T-helper 2 cell treated with Interferon-gamma antibody and Interleukin-4, amounts not matched to agents 5 μg/mL and 100 μg/mL, for 36 hours (primary cell): ENCODE measurements at regions not wholly inside any gene's neighbourhood (a gene's known extent, or its start where the extent isn't known, plus 50 kb on each side); places are given as distances from the start of the nearest gene placed in this dataset.
"Not testable (repeated sequence)": the region's sequence is repeated elsewhere in the genome, so short reads cannot be mapped to it uniquely, and the experiment has no call there.

Experiments
- DNase-seq: peaks from one replicate; pipeline ENCODE4 v3.0.0; 2021; ENCODE audit warnings: low spot score
- H3K27ac Mint-ChIP-seq: one replicate; pipeline ENCODE4 v1.8.0; 2021; ENCODE audit warnings: mild to moderate bottlenecking, mixed read lengths
- H3K27me3 Mint-ChIP-seq: one replicate; pipeline ENCODE4 v1.8.0; 2021; ENCODE audit warnings: low read depth, mixed read lengths
- H3K36me3 Mint-ChIP-seq: one replicate; pipeline ENCODE4 v1.8.0; 2021; ENCODE audit warnings: low read depth, mixed read lengths
- H3K4me1 Mint-ChIP-seq: one replicate; pipeline ENCODE4 v1.8.0; 2021; ENCODE audit warnings: low read depth, mixed read lengths
- H3K4me3 Mint-ChIP-seq: one replicate; pipeline ENCODE4 v1.8.0; 2022; ENCODE audit warnings: mild to moderate bottlenecking, moderate library complexity, mixed read lengths
- H3K9me3 Mint-ChIP-seq: one replicate; pipeline ENCODE4 v1.8.0; 2021; ENCODE audit warnings: mixed read lengths

DNA sequence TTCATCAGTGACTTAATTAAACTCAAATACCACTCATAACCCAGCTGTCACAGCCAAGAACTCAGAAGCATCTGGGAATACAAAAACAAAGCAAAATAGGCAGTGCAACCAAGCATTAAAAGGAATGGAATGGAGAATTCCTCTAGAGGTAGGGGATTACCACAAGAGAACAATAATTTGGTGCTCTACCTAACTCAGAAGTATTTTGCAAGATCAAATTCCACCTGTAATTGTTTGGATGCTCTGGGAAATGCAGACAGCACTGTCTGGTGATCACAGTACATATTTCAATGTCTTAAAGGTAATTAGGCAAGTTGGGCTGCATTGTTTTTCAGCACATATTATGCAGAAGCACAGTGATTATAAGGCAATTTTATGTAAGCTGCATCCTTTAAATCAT is 547.5 kb downstream of the TRAM1L1 start:
- no peaks in the 10 kb centered on the region for H3K27me3 Mint-ChIP-seq
- H3K27ac Mint-ChIP-seq = no peak overlapping the region
- DNase-seq = no peak
- no peaks in the 10 kb centered on the region for H3K4me1 Mint-ChIP-seq
- no peak overlapping the region for H3K4me3 Mint-ChIP-seq
- no peaks in the 10 kb centered on the region for H3K9me3 Mint-ChIP-seq
- H3K36me3 Mint-ChIP-seq = no peaks in the 10 kb centered on the region

DNA sequence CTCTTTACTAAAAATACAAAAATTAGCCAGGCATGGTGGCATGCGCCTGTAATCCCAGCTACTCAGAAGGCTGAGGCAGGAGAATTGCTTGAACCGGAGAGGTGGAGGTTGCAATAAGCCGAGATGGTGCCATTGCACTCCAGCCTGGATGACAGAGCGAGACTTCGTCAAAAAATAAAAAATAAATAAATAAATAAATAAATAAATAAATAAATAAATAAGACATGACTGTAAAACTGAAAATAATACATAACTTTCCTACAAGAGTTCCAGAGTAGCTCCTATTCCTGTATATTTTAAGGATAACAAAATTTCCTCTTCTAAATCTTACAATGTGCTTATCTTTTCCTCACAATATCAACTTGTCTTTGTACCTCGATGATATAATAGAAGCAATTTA is 549.4 kb downstream of the TRAM1L1 start:
- not testable (repeated sequence) for H3K9me3 Mint-ChIP-seq, H3K4me1 Mint-ChIP-seq, DNase-seq, H3K27ac Mint-ChIP-seq, H3K27me3 Mint-ChIP-seq, H3K4me3 Mint-ChIP-seq, H3K36me3 Mint-ChIP-seq

DNA sequence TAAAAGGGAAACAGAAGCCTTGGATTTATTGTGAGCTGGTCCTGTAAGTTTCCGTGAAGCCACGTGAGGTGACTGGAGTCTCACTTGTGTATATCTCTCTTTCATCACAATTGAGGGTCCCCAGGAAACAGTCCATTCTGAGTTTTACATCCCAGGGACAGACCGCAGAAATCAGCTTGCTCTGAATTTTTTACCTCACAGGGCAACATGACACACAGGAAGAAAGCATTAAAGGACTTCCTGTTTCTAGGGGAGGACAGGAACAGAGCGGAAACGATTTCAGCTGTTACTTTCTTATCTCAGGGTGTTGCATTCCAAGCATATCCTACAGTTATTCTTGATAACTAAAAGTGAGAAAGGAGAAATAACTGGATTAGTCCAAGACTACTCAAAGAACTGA is 553.5 kb downstream of the TRAM1L1 start:
- no peak overlapping the region for H3K27ac Mint-ChIP-seq
- no peaks in the 10 kb centered on the region for H3K9me3 Mint-ChIP-seq
- peaks cover 3% of the 10 kb centered on the region for H3K4me1 Mint-ChIP-seq
- no peaks in the 10 kb centered on the region for H3K36me3 Mint-ChIP-seq
- DNase-seq = no peak
- H3K27me3 Mint-ChIP-seq = no peaks in the 10 kb centered on the region
- H3K4me3 Mint-ChIP-seq = no peak overlapping the region

DNA sequence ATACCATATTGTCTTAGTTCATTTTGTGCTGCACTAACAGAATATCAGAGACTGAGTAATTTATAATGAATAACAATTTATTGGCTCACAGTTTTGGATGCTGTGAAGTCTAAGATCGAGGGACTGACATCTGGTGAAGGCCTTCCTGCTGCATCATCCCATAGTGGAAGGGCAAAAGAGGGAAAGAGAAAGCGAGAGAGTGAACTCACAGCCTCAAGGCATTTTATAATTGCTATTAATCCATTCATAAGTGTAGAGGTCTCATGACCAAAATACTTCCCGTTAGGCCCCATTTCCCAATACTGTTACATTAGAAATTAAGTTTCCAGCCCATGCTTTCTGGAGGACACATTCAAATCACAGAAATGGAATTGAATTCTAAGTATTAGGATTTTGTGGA is 554.4 kb downstream of the TRAM1L1 start:
- Mint-ChIP-seq H3K27me3 (no peaks in the 10 kb centered on the region), H3K4me1 (peaks cover 3% of the 10 kb centered on the region), H3K27ac (no peak overlapping the region), H3K36me3 (no peaks in the 10 kb centered on the region), H3K9me3 (no peaks in the 10 kb centered on the region), H3K4me3 (no peak overlapping the region)
- no peak for DNase-seq

DNA sequence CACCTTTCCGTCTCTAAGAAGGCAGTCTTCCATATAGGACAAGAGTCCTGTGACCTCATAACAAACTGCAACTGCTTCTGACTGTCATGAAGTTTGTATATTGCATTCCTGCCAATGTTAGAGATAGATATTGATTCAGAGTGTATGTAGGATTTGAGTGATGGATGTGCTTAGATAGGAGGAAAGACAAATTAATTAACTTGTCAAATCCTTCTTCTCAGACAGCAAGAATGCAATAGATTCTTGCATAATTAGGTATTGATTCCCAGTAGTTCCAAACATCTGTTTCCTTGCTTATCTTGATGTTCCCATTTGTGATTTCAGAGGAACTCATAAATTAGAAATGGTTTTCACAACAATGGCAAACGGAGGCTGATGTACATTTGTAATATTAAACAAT is 555.3 kb downstream of the TRAM1L1 start:
- peaks cover 3% of the 10 kb centered on the region for H3K4me1 Mint-ChIP-seq
- no peak overlapping the region for H3K27ac Mint-ChIP-seq
- H3K36me3 Mint-ChIP-seq = no peaks in the 10 kb centered on the region
- no peaks in the 10 kb centered on the region for H3K27me3 Mint-ChIP-seq
- H3K9me3 Mint-ChIP-seq = no peaks in the 10 kb centered on the region
- H3K4me3 Mint-ChIP-seq = no peak overlapping the region
- DNase-seq = no peak

DNA sequence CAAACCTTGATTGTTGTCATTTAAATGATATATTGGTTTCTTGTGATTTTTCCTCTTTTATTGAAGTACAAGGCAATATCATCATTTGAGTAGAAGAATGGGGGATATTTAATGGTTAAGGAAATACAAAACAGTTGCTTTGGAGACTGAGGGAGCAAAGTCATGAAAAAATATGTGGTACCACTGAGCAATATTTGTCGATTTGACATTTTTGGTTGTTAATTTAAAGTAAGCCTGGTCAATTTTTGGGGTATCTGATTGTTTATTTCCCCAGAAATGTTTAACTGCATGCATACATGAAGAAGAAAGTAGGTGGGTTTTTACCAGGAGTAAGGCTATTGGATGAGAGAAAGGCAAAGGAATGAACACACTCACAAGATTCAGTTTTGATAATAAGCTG is 556.2 kb downstream of the TRAM1L1 start:
- peaks cover 3% of the 10 kb centered on the region for H3K4me1 Mint-ChIP-seq

DNA sequence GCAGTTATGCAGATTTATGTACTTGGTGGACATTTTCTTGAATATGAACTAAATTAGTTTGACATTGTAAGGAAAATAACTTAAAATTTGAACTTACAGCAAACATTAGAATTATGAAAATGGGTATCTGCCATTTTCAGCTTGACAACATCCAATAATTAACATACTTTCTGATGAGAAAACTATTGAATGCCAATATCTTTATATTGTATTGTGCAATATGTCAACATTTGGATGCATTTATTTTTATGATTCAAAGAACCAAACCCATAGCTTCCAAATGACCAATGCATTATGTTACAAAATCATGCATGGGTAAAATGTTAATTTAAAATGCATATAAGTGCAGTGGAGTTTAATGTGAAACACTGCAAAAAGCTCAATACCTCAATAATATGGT is 562.5 kb downstream of the TRAM1L1 start:
- no peak overlapping the region for H3K27ac Mint-ChIP-seq

More for the DNA sequence above, 556.2 kb downstream of the TRAM1L1 start:
- H3K9me3 Mint-ChIP-seq = no peaks in the 10 kb centered on the region
- H3K36me3 Mint-ChIP-seq = no peaks in the 10 kb centered on the region
- H3K4me3 Mint-ChIP-seq = no peak overlapping the region
- H3K27me3 Mint-ChIP-seq = no peaks in the 10 kb centered on the region
- DNase-seq = no peak
- H3K27ac Mint-ChIP-seq = no peak overlapping the region

DNA sequence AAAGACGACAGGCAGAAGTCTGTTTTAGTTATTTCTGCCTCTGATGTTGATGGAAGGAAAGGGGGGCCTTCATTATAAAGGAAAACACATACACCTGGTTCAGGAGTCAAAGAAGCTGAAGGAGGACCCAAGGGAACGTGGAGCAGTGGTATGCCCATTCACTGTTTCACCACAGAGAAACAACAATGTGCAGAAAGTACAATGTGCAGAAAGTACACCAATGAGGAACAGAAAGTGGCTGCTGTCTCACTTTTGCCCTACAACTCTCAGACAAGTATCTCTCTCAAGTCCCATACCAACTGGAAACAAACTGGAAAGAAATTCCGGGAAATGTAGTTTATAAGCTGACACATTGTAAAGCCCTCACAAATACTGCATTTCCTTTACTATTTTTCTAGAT is 564.5 kb downstream of the TRAM1L1 start:
- H3K4me3 Mint-ChIP-seq = no peak overlapping the region
- no peak overlapping the region for H3K27ac Mint-ChIP-seq
- H3K4me1 Mint-ChIP-seq = no peaks in the 10 kb centered on the region
- DNase-seq = no peak
- no peaks in the 10 kb centered on the region for H3K36me3 Mint-ChIP-seq
- H3K27me3 Mint-ChIP-seq = no peaks in the 10 kb centered on the region
- peaks cover 8% of the 10 kb centered on the region for H3K9me3 Mint-ChIP-seq

More for the DNA sequence above, 562.5 kb downstream of the TRAM1L1 start:
- Mint-ChIP-seq H3K36me3 (no peaks in the 10 kb centered on the region), H3K4me3 (no peak overlapping the region), H3K9me3 (peaks cover 8% of the 10 kb centered on the region), H3K27me3 (no peaks in the 10 kb centered on the region), H3K4me1 (no peaks in the 10 kb centered on the region)
- no peak for DNase-seq

DNA sequence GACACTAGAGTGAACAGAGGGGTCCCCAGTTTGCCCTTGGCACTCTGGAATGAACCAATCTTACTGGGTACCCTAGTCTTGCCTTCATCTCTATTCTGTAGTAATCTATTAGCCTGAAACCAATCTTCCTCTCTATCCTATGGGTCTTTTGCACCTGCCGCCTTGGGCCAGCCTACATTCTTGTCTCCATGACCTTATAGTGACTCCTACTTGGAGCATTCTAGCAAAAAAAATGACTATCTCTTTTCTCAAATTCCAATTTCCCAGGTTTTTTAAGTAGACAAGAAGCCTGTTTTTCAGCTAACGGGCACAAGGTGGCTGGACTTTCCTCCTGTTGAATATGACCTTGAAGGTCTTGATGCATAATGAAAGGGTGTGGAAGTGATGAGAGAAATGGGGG is 568.7 kb downstream of the TRAM1L1 start:
- Mint-ChIP-seq H3K27me3 (no peaks in the 10 kb centered on the region), H3K27ac (no peak overlapping the region), H3K36me3 (no peaks in the 10 kb centered on the region), H3K4me3 (no peak overlapping the region), H3K4me1 (no peaks in the 10 kb centered on the region), H3K9me3 (peaks cover 8% of the 10 kb centered on the region)
- DNase-seq = no peak

DNA sequence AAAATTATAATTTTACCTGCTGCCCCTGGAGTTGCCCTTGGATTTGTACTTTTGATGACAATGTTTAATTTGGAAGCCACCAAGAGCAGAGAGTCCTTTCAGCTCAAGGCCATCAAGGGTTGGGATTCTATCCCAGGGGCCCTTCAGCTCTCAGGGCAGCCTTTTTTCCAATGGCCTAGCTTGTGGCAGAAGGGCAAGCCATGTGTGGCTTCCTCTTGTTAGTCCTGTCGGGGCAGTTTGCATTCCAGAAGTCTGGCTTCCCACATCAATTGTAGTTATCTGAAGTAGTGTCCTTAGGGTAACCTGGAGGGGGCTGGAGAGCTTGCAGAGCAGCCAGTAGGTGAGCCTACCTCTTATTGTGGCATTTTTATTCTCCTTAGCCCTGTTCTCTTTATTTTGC is 569.4 kb downstream of the TRAM1L1 start:
- Mint-ChIP-seq H3K27ac (no peak overlapping the region), H3K9me3 (peaks cover 8% of the 10 kb centered on the region), H3K27me3 (no peaks in the 10 kb centered on the region), H3K4me1 (no peaks in the 10 kb centered on the region), H3K4me3 (no peak overlapping the region), H3K36me3 (no peaks in the 10 kb centered on the region)
- DNase-seq = no peak

DNA sequence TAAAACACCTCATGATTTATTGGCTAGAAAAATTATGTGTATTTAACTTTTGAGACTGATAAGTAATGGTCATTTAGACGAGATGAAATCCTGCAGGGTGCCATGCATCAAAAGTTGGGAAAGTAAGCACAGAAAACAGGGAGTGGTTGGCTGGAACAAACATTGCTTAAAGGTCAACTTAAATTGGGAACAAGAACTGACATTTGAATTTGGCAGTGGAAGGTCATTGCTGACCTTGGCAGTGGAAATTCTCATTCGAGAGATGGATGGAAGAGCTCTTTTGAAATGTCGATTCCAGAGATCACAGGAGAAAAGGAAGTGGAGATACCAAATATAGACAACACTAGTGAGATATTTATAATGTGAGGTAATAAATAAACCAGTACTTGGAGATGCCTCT is 572.8 kb downstream of the TRAM1L1 start:
- H3K36me3 Mint-ChIP-seq = no peaks in the 10 kb centered on the region
- DNase-seq = no peak

DNA sequence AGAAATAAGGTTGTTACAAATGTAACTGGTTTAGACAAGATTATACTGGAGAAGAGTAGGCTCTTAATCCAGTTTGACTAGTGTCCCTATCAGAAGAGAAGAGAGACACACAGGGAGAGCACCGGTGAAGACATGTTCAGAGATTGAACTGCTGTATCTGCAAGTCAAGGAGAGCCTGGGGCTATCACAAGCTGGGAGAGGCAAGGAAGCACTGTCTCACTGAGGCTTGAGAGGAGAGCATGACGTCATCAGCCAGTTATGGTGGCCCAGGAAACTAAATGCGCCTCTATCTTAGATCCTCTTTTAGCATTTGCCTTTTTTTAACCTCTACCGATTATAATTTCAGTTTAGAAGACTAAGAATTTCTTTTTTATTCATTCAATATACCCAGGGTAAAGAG is 583.4 kb downstream of the TRAM1L1 start:
- no peak overlapping the region for H3K27ac Mint-ChIP-seq
- no peak for DNase-seq
- no peaks in the 10 kb centered on the region for H3K36me3 Mint-ChIP-seq
- H3K27me3 Mint-ChIP-seq = no peaks in the 10 kb centered on the region
- H3K9me3 Mint-ChIP-seq = no peaks in the 10 kb centered on the region
- H3K4me1 Mint-ChIP-seq = no peaks in the 10 kb centered on the region
- no peak overlapping the region for H3K4me3 Mint-ChIP-seq

More for the DNA sequence above, 572.8 kb downstream of the TRAM1L1 start:
- Mint-ChIP-seq H3K27me3 (no peaks in the 10 kb centered on the region), H3K27ac (no peak overlapping the region), H3K9me3 (no peaks in the 10 kb centered on the region), H3K4me1 (no peaks in the 10 kb centered on the region), H3K4me3 (no peak overlapping the region)

DNA sequence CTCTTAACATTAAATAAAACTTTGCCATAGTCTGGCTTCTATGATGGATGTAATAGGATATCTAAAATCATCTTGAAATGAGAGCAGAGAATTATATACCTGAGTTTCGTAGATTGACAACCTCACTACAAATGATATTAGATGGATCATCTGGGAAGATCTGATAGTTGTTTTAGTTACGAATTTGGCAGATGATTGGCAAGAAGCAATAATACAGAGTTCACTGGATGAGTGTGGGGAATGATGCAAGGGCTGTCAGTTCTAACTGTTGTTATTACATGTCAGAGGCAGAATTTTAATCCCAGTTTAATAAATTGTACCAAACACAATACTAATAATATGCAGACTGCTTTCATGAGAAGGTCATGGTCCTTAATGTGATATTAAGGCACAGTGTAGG is 585.2 kb downstream of the TRAM1L1 start:
- Mint-ChIP-seq H3K27me3 (no peaks in the 10 kb centered on the region), H3K36me3 (no peaks in the 10 kb centered on the region), H3K4me1 (no peaks in the 10 kb centered on the region), H3K4me3 (no peak overlapping the region), H3K9me3 (no peaks in the 10 kb centered on the region), H3K27ac (no peak overlapping the region)
- no peak for DNase-seq

DNA sequence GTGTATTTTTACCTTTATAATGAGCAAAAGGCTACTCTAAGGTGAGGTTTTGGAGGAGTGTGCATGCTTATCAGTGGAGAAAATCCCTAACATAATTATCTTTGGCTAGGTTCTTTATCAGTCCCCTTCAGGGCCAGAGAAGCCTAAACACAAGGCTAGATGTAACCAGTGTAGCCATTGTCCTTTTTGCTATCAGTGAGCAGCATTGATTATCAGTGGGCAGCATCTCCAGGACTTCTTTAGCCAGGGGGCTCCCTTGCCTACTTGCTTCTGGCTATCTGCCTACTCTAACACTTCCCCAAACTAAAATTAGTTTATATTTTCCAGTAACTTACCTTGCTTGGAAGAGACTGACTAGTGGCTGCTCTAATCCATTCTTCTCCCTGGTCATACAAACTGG is 595.6 kb downstream of the TRAM1L1 start:
- Mint-ChIP-seq H3K4me3 (no peak overlapping the region), H3K27ac (no peak overlapping the region), H3K27me3 (no peaks in the 10 kb centered on the region), H3K9me3 (no peaks in the 10 kb centered on the region), H3K4me1 (no peaks in the 10 kb centered on the region), H3K36me3 (no peaks in the 10 kb centered on the region)
- DNase-seq = no peak

DNA sequence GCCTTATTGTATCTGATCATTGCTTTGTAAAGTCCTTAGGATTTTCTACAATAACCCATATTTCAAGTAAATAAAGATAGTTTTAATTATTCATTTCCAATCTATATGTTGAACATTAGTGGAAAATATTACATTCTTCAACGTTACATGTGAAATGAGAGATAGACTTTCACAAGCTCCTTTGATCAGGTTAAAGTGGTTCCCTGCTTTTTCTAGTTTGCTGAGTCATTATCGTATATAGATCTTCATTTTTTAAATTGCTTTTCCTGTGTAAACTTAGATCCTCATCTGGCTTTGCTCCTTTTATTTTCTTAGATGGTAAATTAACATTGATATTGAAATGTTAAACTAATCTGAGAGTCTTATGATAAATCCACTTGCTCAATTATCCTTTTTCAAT is 599.0 kb downstream of the TRAM1L1 start:
- Mint-ChIP-seq H3K4me3 (no peak overlapping the region), H3K27me3 (no peaks in the 10 kb centered on the region), H3K4me1 (no peaks in the 10 kb centered on the region), H3K36me3 (no peaks in the 10 kb centered on the region), H3K9me3 (no peaks in the 10 kb centered on the region), H3K27ac (no peak overlapping the region)
- DNase-seq = no peak
